Fibroblast of gingiva (primary cell): ENCODE measurements at regions not wholly inside any gene's neighbourhood (a gene's known extent, or its start where the extent isn't known, plus 50 kb on each side); places are given as distances from the start of the nearest gene placed in this dataset.

Experiments used
- DNase-seq: peaks from one replicate; pipeline ENCODE4 v3.0.0-alpha.2; 2011; ENCODE audit warnings: low read depth

GRCh38 chr1:83673312-83673711 is 325.6 kb downstream of the TTLL7 start:
- no peak for DNase-seq

GRCh38 chr1:83671586-83671985 is 327.3 kb downstream of the TTLL7 start:
- DNase-seq = no peak

GRCh38 chr1:83670909-83671565 is 327.9 kb downstream of the TTLL7 start:
- DNase-seq = no peak

- peak; percentile 81 for DNase-seq
Observed at GRCh38 chr1:83641796-83642443, 357.0 kb downstream of the TTLL7 start.

GRCh38 chr1:83641206-83641658 is 357.7 kb downstream of the TTLL7 start:
- DNase-seq = peak; percentile 51

GRCh38 chr1:83639785-83640184 is 359.1 kb downstream of the TTLL7 start:
- DNase-seq = no peak

- DNase-seq = no peak
Observed at GRCh38 chr1:83637586-83637985, 361.3 kb downstream of the TTLL7 start.

- no peak for DNase-seq
Observed at GRCh38 chr1:83637009-83637408, 361.9 kb downstream of the TTLL7 start.

GRCh38 chr1:83632906-83633305 is 366.0 kb downstream of the TTLL7 start:
- no peak for DNase-seq

GRCh38 chr1:83631851-83632250 is 367.1 kb downstream of the TTLL7 start:
- no peak for DNase-seq

GRCh38 chr1:83627045-83627444 is 371.9 kb downstream of the TTLL7 start:
- DNase-seq = no peak

- DNase-seq = no peak
Observed at GRCh38 chr1:83626603-83627002, 372.3 kb downstream of the TTLL7 start.

GRCh38 chr1:83625646-83626045 is 373.3 kb downstream of the TTLL7 start:
- no peak for DNase-seq

- DNase-seq = no peak
Observed at GRCh38 chr1:83620016-83620415, 378.9 kb downstream of the TTLL7 start.

- no peak for DNase-seq
Observed at GRCh38 chr1:83619170-83619896, 379.6 kb downstream of the TTLL7 start.

GRCh38 chr1:83617883-83618282 is 381.0 kb downstream of the TTLL7 start:
- DNase-seq = no peak

GRCh38 chr1:83615370-83615769 is 383.6 kb downstream of the TTLL7 start:
- DNase-seq = no peak

GRCh38 chr1:83606416-83606955 is 392.4 kb downstream of the TTLL7 start:
- no peak for DNase-seq

GRCh38 chr1:83596331-83596730 is 402.6 kb downstream of the TTLL7 start:
- DNase-seq = no peak

GRCh38 chr1:83593073-83593472 is 405.9 kb downstream of the TTLL7 start:
- no peak for DNase-seq

- no peak for DNase-seq
Observed at GRCh38 chr1:83588140-83588539, 410.8 kb downstream of the TTLL7 start.

- peak; percentile 46 for DNase-seq
Observed at GRCh38 chr1:83583351-83584014, 415.4 kb downstream of the TTLL7 start.
